NCI-H69 (cell line): ENCODE measurements at regions not wholly inside any gene's neighbourhood (a gene's known extent, or its start where the extent isn't known, plus 50 kb on each side); places are given as distances from the start of the nearest gene placed in this dataset.
"Not testable (repeated sequence)": the region's sequence is repeated elsewhere in the genome, so short reads cannot be mapped to it uniquely, and the experiment has no call there.

Experiments
- DNase-seq: peaks from one replicate; lab custom pipeline; 2025; lab: John Stamatoyannopoulos, UW

- DNase-seq: no peak
Measured at GRCh38 chr9:82790875-82791274, 272.1 kb downstream of the RASEF start.

GRCh38 chr9:82791692-82792091 lies 271.2 kb downstream of the RASEF start:
- peak; percentile 36 for DNase-seq

DNA sequence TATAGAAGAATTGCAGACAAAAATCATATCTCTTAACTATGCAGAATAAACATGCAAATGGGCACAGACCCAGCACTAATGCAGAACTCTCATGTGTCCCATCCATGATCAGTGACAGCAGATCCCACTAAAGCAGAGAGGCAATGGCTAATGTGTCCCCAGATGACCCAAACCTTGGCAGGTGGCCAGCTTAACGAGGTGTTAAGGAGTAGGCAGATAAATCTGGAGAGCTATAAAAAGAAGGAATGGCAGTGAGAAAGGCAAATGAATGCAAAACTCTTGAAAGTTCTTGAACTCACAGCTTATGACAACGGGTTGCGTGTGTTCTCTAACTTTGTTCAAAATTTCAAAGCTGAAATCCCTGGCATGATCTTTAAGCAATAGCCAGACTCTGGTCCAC lies 265.4 kb downstream of the RASEF start:
- DNase-seq: peak; percentile 81

DNA sequence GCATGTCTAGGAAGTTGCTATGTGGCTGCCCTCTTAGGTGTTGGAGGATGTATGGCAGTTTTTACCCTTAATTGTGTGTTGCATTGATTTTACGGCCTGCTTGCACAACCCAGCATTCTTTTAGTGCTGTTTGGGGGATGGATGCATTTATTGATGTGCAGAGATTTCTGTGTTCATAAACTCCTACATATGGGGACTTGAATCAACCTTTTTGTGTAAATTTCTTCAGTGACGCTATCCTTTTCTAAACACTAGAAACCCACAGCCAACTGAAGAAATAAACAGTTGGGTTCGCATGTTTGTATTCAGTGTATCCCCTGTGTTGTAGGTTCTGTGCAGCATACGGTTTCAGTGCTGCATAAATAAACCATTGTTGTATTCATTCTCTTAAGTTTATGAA lies 263.7 kb downstream of the RASEF start:
- no peak for DNase-seq

GRCh38 chr9:82805027-82805426 lies 257.9 kb downstream of the RASEF start:
- DNase-seq: peak; percentile 55

DNA sequence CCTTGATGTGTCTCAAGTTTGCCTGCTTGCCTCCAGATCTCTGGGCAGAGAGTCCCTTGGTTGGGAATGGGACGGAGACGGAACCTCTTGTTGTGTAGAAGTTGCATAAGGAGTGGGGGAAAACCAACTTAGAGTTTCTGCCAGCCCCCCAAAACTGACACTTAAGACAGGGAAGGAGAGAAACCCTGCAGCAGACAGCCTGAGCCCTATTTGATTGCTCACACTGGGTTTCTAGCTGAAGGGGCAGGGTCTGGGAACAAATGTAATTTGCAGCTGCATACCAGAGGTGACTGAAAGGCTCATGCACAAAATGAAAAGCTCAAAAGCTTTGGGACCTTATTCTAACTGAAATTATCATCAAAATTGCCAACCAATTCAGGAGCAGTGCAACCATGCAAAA lies 254.5 kb downstream of the RASEF start:
- no peak for DNase-seq

- peak; percentile 72 for DNase-seq
Measured at GRCh38 chr9:82810915-82811314, 252.0 kb downstream of the RASEF start.

DNA sequence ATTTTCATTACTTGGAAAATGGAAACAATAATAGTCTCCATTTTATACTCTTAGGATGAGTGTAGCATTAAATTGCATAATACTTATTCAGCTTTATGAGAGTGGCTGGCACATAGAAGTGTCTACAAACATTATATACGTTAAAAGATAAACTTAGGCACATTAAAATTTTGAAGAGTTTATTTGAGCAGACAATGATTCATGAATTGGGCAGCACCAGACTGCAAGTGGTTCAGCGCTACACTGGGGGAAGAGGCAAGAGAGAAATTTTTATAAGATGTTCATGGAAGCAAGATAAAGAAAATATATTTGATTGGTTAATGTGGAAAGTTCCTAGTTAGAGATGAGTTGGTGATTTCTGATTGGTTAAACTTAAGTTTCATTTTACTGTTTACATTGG lies 243.7 kb downstream of the RASEF start:
- DNase-seq: no peak

DNA sequence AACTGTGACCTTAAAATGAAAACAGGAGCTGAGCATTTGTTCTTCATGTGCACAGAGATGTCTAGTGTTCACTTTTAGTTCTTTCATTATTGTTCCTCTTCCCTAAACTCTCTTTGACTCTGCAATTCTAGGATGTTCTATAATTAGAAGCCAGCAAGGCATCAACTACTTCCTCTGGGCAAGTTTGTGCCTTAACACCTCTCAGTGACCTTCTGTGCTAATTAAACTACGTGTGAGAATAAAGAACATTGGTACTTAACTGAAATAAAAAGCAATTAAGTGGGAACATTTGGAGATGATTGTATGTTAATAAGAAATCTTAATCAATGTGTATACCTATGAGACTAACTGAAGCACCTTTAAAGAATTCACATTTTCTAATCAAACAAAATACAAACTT lies 242.8 kb downstream of the RASEF start:
- DNase-seq: no peak

DNA sequence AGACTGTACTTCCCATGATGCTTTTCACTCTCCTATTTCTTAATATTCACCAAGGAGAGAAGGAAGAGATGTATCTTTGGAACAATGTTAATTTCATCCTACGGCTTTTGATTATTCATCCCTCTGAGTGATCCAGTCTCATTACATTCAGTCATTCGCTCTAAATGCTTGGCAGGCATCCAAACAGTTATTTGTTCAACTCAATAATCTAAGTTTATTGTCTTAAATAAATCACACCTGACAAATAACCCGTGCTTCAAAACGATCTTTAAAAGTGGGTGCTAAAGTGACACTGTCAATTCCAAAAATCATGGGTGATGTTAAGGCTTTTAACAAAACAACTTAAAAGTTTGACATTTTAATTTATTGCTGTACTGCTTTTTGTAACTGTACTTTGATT lies 233.1 kb downstream of the RASEF start:
- peak; percentile 95 for DNase-seq

DNA sequence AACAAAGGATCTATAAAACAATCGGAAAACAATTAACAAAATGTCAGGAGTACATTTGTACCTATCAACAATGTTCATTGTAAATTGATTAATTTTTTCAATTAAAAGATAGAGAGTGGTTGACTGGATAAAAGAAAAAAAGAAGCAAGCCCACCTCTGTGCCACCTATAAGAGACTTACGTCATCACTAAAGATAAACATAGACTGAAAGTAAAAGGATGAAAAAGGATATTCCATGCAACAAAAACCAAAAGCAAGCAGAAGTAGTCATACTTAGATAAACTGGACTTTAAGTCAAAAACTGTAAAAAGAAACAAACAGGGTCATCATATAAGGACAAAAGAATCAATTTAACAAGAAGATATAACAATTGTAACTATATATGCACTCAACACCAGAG lies 197.4 kb downstream of the RASEF start:
- DNase-seq: no peak

DNA sequence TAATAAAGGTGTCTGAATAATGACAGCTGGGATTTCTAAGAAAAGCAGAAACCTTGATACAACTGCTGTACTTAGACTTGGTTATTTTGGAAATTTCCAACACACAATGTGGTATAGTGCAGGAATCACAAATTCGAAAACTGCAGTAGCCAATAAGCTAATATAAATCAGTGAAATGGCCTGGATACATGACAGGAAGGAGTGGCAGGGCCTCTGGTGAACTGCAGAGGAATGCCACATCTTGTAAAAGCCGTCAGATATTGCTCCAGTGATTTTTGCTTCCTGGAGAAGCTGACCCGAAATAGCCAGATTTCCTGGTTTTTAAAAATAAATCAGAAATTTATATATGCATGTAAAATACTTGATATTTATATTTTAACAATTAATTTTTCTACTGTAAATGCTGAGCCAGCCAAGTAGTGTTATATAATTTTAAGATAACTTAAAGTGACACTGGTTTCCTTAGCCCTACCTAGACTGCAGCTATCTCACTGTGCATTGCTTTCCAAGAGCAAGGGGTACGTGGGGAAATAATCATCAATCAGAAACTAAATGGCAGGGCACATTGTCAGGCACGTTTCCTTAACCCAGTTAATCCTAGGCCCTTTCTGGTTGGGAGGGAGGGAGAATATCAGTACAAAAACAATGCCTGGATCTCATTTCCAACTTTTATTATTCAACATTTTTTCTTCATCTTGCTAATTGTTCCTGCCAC lies 182.4 kb downstream of the RASEF start:
- DNase-seq: no peak

DNA sequence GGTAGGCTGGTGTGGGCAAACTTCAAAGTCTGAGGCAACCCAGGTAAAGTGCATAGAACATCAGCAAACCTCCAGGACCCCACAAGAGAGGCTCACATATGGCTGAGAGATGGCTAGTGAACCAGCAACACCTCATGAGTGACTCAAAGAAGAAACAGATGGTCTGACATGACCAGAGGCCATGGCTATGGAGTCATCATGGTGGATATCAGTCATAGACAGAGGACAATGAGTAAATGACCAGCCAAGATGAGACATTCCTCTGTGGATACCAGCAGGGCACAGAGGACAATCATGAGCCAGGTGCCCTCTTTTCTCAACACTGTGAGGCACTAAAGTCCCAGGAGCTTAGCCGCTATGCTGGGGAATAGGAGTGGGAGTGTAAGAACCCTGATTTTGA lies 180.8 kb downstream of the RASEF start:
- DNase-seq: no peak

DNA sequence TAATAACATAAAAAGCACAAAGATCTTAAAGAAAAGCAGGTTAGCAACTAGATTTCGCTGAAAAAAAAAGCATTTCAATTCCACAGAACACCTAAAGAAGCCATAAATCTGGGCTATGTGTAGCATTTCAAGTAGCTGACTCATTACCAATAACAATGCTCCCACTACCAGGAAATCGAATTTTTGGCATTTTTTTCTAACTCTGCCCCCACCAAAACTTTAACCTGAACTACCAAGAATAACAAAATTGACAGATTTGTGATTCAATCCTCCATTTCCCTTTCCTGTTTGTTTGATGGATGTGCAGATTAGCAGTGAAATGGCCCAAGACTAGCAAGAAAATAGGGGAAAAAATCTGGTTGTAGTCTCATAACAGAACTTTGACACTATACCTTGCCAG lies 180.2 kb downstream of the RASEF start:
- DNase-seq: no peak

GRCh38 chr9:82883436-82883835 lies 179.5 kb downstream of the RASEF start:
- DNase-seq: no peak

DNA sequence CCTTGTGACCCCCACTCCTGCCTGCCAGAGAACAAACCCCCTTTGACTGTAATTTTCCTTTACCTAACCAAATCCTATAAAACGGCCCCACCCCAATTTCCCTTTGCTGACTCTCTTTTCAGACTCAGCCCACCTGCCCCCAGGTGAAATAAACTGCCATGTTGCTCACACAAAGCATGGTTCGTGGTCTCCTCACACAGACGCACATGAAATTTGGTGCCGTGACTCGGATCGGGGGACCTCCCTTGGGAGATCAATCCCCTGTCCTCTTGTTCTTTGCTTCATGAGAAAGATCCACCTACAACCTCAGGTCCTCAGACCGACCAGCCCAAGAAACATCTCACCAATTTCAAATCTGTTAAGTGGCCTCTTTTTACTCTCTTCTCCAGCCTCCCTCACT lies 179.0 kb downstream of the RASEF start:
- DNase-seq: not testable (repeated sequence)

GRCh38 chr9:82890401-82890800 lies 172.5 kb downstream of the RASEF start:
- DNase-seq: no peak

GRCh38 chr9:82890865-82891264 lies 172.1 kb downstream of the RASEF start:
- DNase-seq: no peak

DNA sequence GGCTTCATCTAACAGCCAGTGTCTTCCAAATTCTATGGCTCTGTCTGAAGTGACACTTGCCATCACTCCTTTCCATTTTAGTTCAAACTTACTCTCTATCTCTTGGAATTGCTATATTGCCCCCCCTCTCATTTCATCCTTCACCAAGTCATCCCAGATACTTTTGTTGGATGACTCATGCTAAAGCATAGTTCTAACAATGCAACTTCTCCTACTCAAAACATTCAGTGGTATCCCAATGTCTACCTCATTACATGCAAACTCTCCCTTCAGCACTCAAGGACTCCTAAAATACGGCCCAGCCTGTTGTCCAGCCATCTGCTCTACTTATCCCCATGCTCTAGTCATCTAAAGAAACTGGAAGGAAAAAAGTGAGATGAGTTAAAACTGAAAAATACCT lies 171.6 kb downstream of the RASEF start:
- no peak for DNase-seq

DNA sequence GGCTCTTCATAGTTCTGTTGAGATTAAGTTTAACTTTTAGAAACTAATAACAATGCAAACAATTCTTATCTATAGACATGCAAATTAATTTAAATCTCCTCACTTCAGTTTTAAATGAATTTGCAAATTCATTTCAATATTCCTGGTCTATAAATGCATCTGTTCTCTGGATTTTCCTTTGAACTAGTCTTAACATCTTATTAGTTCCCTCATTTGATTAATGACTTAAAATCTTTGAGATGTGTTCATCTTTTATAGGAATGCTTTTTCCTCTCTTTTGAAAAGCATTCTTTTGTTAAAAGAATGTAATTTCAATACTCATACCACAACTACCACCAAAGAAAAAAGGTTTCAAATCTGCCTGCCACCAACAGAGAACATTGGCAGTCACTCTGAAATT lies 169.4 kb downstream of the RASEF start:
- no peak for DNase-seq

- DNase-seq: peak; percentile 74
Measured at GRCh38 chr9:82894548-82894947, 168.4 kb downstream of the RASEF start.

DNA sequence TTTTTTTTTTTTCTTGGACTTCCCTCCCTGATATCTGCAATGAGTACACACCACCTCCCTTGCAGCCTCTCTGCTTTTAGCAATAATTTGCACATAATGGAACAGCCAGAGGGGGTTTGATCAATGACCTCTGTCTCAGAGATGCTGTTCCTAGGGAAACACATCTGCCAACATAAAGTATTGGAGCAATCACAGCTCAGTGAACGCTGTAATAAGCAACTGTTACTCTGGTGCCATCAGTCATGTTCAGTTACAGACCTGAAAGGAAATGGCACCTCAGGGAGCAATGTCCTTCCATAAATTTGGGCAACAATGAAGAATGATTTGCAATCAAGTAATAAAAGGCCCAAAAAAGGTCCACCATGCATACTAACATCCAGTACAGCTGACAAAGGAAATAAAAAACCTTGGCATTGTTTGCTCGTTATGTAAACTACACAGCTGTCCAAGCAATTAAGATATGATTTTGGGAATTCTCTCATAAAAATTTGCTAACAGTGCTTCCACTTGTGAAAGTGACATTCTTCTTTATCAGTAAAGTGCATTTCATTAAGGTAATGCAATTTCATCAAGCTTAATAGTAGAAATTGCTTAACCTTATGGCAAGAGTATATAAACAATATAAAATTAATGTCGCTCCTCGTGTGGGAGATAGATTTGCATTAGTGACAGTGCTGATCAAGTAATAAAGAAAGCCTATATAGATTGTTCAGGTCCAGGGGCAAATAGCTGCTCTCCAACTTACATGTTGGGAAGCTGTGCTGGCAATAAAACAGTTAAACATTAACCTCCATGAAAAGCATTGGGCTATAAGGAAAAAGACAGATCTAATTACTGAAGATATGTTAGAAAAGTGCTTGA lies 167.8 kb downstream of the RASEF start:
- peak; percentile 99 for DNase-seq

DNA sequence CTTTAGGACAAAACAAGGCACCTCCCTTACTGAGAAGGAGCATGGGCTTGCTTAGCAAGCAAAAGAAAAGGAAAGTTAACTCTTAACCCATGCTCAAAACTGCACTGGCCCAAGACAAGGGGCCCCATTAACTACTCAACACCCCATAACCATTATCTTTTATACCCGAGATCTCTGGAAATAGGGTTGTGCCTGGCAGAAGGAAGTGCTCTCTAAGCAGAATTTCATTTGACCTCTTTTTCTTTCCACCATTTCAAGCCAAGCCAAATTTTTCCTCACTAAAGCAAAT lies 167.2 kb downstream of the RASEF start:
- no peak for DNase-seq

- DNase-seq: peak; percentile 37
Measured at GRCh38 chr9:82903503-82903902, 159.4 kb downstream of the RASEF start.
